ENCODE measurements at regions not wholly inside any gene's neighbourhood (a gene's known extent, or its start where the extent isn't known, plus 50 kb on each side); places are given as distances from the start of the nearest gene placed in this dataset.

- Histone ChIP-seq H3K27me3 (ENCODE audit: control insufficient read depth in 3 of 3, insufficient read depth in 3 of 3, low read length in 2 of 3) (no peaks in the 10 kb centered on the region), H3K9ac (ENCODE audit: insufficient read depth in 1 of 2, low read length in 2 of 2) (no peak overlapping the region), H3K4me3 (no peak overlapping the region), H3K36me3 (ENCODE audit: control insufficient read depth in 4 of 4, insufficient read depth in 4 of 4, low read length in 4 of 4) (no peaks in the 10 kb centered on the region), H3K27ac (ENCODE audit: low read depth in 1 of 2, low read length in 1 of 2) (no peak overlapping the region), H3K9me3 (ENCODE audit: control insufficient read depth in 4 of 4, insufficient read depth in 3 of 4, low read length in 3 of 4) (peaks cover 0 to 2% (median 0%) of the 10 kb centered on the region in 4 donors), H3K4me1 (ENCODE audit: control insufficient read depth in 5 of 5, insufficient read depth in 5 of 5, low read length in 5 of 5) (peaks cover 0 to 8% (median 0%) of the 10 kb centered on the region in 5 donors)
- DNase-seq (no peak), ATAC-seq (ENCODE audit: insufficient read depth, low FRiP score) (no peak)
- TF ChIP-seq, protein P1, sequence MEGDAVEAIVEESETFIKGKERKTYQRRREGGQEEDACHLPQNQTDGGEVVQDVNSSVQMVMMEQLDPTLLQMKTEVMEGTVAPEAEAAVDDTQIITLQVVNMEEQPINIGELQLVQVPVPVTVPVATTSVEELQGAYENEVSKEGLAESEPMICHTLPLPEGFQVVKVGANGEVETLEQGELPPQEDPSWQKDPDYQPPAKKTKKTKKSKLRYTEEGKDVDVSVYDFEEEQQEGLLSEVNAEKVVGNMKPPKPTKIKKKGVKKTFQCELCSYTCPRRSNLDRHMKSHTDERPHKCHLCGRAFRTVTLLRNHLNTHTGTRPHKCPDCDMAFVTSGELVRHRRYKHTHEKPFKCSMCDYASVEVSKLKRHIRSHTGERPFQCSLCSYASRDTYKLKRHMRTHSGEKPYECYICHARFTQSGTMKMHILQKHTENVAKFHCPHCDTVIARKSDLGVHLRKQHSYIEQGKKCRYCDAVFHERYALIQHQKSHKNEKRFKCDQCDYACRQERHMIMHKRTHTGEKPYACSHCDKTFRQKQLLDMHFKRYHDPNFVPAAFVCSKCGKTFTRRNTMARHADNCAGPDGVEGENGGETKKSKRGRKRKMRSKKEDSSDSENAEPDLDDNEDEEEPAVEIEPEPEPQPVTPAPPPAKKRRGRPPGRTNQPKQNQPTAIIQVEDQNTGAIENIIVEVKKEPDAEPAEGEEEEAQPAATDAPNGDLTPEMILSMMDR (IDR thresholded peaks at IDR 0.05; ENCODE audit: control extremely low read depth, extremely low read depth): no peak
- WGBS, 2 donors: 95 to 96% methylated on average over 2 of the region's 2 CpGs
Observed at GRCh38 chr3:134093956-134094355, 64.2 kb upstream of the SLCO2A1 start.

DNA sequence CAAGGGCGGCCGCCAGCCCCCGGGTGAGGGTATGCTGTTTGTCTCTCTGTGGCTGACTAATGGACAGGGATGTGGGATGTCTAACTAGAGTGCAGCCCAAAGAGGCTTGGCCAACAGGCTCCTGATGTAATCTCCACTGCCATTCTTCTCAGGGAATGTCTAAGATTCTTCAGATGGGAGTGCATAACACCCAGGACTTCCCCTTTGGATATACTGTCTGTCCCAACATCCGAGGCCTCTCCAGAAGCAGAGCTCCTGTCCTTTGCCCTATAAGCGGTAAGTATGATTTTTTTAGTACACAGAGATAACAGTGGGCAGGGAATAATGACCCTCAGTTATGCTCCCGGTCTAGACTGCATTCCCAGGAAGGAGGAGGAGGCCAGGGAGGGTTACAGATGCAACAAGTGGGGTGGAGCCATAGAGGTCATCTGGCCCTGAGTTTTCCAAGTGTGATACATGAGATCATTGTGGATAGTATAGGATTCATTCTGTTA is 62.5 kb upstream of the SLCO2A1 start:
- ATAC-seq (ENCODE audit: insufficient read depth, low FRiP score): no peak
- no peak overlapping the region for H3K27ac ChIP-seq (ENCODE audit: low read depth in 1 of 2, low read length in 1 of 2)
- H3K27me3 ChIP-seq (ENCODE audit: control insufficient read depth in 3 of 3, insufficient read depth in 3 of 3, low read length in 2 of 3): no peaks in the 10 kb centered on the region
- peaks cover 0 to 2% (median 0%) of the 10 kb centered on the region in 4 donors for H3K9me3 ChIP-seq (ENCODE audit: control insufficient read depth in 4 of 4, insufficient read depth in 3 of 4, low read length in 3 of 4)
- peaks cover 0 to 8% (median 0%) of the 10 kb centered on the region in 5 donors for H3K4me1 ChIP-seq (ENCODE audit: control insufficient read depth in 5 of 5, insufficient read depth in 5 of 5, low read length in 5 of 5)
- H3K36me3 ChIP-seq (ENCODE audit: control insufficient read depth in 4 of 4, insufficient read depth in 4 of 4, low read length in 4 of 4): no peaks in the 10 kb centered on the region
- no peak overlapping the region for H3K4me3 ChIP-seq
- TF ChIP-seq, protein P1 (IDR thresholded peaks at IDR 0.05; ENCODE audit: control extremely low read depth, extremely low read depth): no peak
- WGBS, 2 donors: 61 to 84% methylated on average over 6 of the region's 6 CpGs
- DNase-seq: peak; percentile 26 to 53 (median 37)
- H3K9ac ChIP-seq (ENCODE audit: insufficient read depth in 1 of 2, low read length in 2 of 2): no peak overlapping the region

DNA sequence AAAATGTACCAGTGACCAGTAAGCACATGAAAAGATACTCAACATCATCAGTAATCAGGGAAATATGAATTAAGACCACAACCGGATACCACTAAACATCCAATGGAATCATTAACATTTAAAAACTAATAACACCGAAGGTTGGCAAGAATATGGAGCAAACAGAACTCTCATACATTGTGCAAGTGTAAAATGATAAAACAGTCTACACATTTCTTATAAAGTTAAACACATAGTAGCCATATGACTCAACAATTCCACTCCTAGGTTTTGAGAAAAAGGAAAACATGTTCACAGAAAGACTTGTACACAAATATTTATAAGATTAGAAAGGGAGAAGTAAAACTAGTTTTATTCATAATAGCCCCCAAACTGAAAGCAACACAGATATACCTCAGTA is 60.3 kb upstream of the SLCO2A1 start:
- no peaks in the 10 kb centered on the region for H3K27me3 ChIP-seq (ENCODE audit: control insufficient read depth in 3 of 3, insufficient read depth in 3 of 3, low read length in 2 of 3)
- no peaks in the 10 kb centered on the region for H3K36me3 ChIP-seq (ENCODE audit: control insufficient read depth in 4 of 4, insufficient read depth in 4 of 4, low read length in 4 of 4)
- H3K9me3 ChIP-seq (ENCODE audit: control insufficient read depth in 4 of 4, insufficient read depth in 3 of 4, low read length in 3 of 4): peaks cover 0 to 3% (median 0%) of the 10 kb centered on the region in 4 donors
- peaks cover 0 to 8% (median 0%) of the 10 kb centered on the region in 5 donors for H3K4me1 ChIP-seq (ENCODE audit: control insufficient read depth in 5 of 5, insufficient read depth in 5 of 5, low read length in 5 of 5)
- H3K27ac ChIP-seq (ENCODE audit: low read depth in 1 of 2, low read length in 1 of 2): no peak overlapping the region
- peak in 2 of 3 donors; percentile 37 to 42 for DNase-seq
- no peak overlapping the region for H3K4me3 ChIP-seq
- ATAC-seq (ENCODE audit: insufficient read depth, low FRiP score): no peak
- 61 to 77% methylated on average over 2 of the region's 2 CpGs for WGBS, 2 donors
- H3K9ac ChIP-seq (ENCODE audit: insufficient read depth in 1 of 2, low read length in 2 of 2): no peak overlapping the region
- TF ChIP-seq, protein P1 (IDR thresholded peaks at IDR 0.05; ENCODE audit: control extremely low read depth, extremely low read depth): no peak

Measured in lung (tissue), 11 donors.